ENCODE measurements at regions not wholly inside any gene's neighbourhood (a gene's known extent, or its start where the extent isn't known, plus 50 kb on each side); places are given as distances from the start of the nearest gene placed in this dataset.
"Not testable (repeated sequence)": the region's sequence is repeated elsewhere in the genome, so short reads cannot be mapped to it uniquely, and the experiment has no call there.

DNA sequence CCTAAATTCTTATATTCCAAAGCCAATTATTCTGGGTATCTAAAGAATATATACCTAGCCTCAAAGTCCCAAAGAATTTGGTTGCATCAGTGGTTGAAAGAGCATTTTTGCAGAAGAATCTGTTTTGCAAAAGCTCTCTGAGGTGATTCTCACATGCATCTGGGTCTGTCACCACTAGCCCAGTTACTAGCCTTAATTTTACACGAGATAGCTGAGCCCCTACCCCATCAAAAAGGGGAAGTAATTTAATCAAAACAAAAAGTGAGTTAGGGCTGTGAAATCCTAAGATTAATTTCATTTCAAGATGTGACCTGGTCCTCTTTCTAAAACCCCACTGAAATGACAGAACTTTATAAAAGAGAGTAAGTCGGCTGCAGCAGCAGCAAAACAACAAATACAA is 53.7 kb upstream of the ZSCAN2 start:
- DNase-seq (ENCODE audit: low spot score), result not testable (repeated sequence)

DNA sequence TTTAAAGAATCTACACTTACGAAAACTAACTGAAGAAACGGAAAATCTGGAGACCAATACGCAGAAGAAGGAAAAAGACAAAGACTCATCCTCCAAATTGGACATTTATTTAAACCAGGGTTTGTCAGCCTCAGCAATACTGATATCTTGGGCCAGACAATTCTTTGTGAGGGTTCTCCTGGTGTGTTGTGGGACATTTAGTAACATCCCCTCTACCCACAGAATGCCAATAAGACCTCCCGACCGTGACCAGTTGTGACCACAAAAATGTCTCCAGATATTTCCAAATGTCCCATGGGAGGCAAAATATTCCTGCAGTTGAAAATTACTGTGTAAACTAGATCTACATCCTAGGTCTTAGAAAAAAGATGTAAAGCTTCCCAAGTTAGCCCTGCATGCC is 50.3 kb upstream of the ZSCAN2 start:
- peak; percentile 30 for DNase-seq (ENCODE audit: low spot score)

Measured in H4 (cell line).